Progenitor cell of endocrine pancreas (in vitro differentiated cells): ENCODE measurements at regions not wholly inside any gene's neighbourhood (a gene's known extent, or its start where the extent isn't known, plus 50 kb on each side); places are given as distances from the start of the nearest gene placed in this dataset.

Experiments used
- DNase-seq: peaks from one replicate; pipeline ENCODE4 v3.0.0; 2021; ENCODE audit warnings: low spot score; ENCODE audit not compliant: unreplicated experiment
- H3K27ac Mint-ChIP-seq: 2 replicates; pipeline ENCODE4 v1.8.0; 2021; ENCODE audit warnings: mild to moderate bottlenecking, moderate library complexity, mixed read lengths
- H3K27me3 Mint-ChIP-seq: 2 replicates; pipeline ENCODE4 v1.8.0; 2021; ENCODE audit warnings: mixed read lengths
- H3K36me3 Mint-ChIP-seq: 2 replicates; pipeline ENCODE4 v1.8.0; 2022; ENCODE audit warnings: mixed read lengths; ENCODE audit not compliant: insufficient read depth
- H3K4me1 Mint-ChIP-seq: 2 replicates; pipeline ENCODE4 v1.8.0; 2021; ENCODE audit warnings: low read depth, mixed read lengths
- H3K4me3 Mint-ChIP-seq: 2 replicates; pipeline ENCODE4 v1.8.0; 2021; ENCODE audit warnings: low read depth, mild to moderate bottlenecking, moderate library complexity, mixed read lengths
- H3K9me3 Mint-ChIP-seq: 2 replicates; pipeline ENCODE4 v1.8.0; 2021; ENCODE audit warnings: low read depth, mixed read lengths
- TF ChIP-seq, protein P1 (sequence below): fragments of 200-600 bp; sonication (generic); IDR thresholded peaks from one replicate; pipeline ENCODE4 v1.5.0; 2021; ENCODE audit warnings: antibody characterized with exemption, mild to moderate bottlenecking; ENCODE audit not compliant: unreplicated experiment

DNA sequence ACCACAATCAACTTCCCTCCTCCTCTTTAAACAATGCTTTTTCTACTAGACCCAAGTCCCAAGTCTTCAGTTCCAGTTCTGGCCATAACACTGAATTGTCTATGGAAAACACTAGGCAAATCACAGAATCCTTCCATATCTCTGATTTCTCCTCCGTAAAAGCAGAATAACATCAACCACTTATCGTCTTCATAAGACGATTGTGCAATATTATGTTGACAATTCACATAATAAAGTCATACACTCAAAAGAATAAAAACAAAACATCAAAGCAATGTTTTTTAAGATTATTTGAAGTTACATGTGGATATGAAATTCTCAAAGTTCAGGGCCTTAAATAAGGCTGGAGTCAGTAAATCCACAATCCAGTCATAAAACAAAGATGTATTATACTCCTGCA is 84.4 kb downstream of the MTERF1 start:
- Mint-ChIP-seq H3K4me3 (no peak overlapping the region), H3K9me3 (peaks cover 12% of the 10 kb centered on the region), H3K4me1 (no peaks in the 10 kb centered on the region), H3K27ac (no peak overlapping the region), H3K27me3 (no peaks in the 10 kb centered on the region), H3K36me3 (no peaks in the 10 kb centered on the region)
- TF ChIP-seq, protein P1, sequence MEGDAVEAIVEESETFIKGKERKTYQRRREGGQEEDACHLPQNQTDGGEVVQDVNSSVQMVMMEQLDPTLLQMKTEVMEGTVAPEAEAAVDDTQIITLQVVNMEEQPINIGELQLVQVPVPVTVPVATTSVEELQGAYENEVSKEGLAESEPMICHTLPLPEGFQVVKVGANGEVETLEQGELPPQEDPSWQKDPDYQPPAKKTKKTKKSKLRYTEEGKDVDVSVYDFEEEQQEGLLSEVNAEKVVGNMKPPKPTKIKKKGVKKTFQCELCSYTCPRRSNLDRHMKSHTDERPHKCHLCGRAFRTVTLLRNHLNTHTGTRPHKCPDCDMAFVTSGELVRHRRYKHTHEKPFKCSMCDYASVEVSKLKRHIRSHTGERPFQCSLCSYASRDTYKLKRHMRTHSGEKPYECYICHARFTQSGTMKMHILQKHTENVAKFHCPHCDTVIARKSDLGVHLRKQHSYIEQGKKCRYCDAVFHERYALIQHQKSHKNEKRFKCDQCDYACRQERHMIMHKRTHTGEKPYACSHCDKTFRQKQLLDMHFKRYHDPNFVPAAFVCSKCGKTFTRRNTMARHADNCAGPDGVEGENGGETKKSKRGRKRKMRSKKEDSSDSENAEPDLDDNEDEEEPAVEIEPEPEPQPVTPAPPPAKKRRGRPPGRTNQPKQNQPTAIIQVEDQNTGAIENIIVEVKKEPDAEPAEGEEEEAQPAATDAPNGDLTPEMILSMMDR = no peak
- DNase-seq = no peak

DNA sequence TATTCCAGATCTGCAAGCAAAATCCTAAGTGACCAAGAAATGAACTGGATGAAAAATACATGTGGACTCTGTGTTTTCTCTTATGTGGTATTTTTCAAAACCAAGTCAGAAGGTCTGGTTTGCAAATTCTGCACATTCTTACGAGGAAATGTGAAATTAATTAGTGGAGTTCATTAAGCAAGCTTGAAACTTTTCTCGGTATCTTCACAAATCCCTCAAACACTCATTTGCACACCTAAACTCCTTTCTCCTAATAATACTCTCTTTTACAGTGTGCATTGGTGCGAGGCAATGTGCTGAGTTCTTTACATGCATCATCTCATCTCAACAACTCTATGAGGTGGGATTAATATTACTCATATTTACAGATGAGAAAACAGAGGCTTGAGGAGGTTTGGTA is 82.1 kb downstream of the MTERF1 start:
- Mint-ChIP-seq H3K9me3 (peaks cover 9% of the 10 kb centered on the region), H3K36me3 (no peaks in the 10 kb centered on the region), H3K4me1 (no peaks in the 10 kb centered on the region), H3K27me3 (no peaks in the 10 kb centered on the region), H3K4me3 (no peak overlapping the region), H3K27ac (no peak overlapping the region)
- TF ChIP-seq, protein P1 = no peak
- no peak for DNase-seq

DNA sequence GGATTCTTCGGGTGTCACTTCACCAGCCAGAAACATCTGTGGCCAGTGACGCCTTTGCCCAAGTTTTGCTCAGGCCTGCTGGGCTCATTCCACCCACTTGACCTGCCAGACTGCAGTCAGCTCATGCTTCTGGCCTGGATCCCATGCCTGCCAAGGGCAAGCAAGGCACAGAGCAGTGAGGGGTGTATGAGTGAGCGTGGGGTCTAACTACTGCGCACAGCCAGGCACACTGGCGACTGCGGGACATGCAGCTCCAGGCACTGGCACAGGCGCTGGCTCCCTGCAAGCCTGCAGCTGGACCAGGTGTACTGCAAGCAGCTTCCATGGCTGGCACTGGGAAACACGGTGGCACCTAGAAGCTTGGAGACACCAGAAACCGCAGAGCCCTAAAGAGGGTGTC is 80.1 kb downstream of the MTERF1 start:
- no peak overlapping the region for H3K4me3 Mint-ChIP-seq
- H3K36me3 Mint-ChIP-seq = no peaks in the 10 kb centered on the region
- H3K4me1 Mint-ChIP-seq = no peaks in the 10 kb centered on the region
- no peaks in the 10 kb centered on the region for H3K9me3 Mint-ChIP-seq
- H3K27ac Mint-ChIP-seq = no peak overlapping the region
- DNase-seq = no peak
- no peaks in the 10 kb centered on the region for H3K27me3 Mint-ChIP-seq
- TF ChIP-seq, protein P1 = no peak

DNA sequence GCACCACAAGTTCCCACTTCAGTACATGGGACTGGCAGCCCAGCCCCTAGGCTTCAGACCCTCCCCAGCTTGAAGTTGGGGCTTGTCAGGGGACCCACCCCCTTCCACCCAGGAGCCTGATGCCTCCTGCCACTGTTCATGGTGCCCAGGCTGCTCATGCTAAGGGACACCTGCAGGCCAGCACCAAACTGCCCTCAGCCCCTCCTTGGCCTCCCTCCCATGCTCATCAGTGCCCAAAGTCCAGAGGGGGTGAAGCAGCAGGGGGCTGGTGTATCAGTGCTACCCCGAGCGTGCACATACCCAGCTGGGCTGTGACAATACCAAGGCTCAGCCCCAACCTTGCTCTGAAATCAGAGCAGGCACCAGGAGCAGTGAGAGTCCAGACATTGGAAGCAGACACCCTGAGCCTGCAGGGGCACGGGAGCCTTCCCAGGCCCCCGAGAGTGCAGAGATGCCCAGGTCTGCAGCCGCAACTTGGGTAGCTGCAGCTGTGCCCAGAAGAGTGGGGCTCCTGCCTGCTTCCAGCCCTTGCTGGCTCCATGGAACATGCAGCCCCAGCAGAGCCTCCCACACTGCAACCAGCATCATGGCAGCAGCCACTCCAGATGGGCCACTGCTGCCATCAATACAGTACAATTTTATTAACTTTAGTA is 79.0 kb downstream of the MTERF1 start:
- H3K9me3 Mint-ChIP-seq = no peaks in the 10 kb centered on the region
- H3K27ac Mint-ChIP-seq = no peak overlapping the region
- no peaks in the 10 kb centered on the region for H3K27me3 Mint-ChIP-seq
- TF ChIP-seq, protein P1 = no peak
- no peak overlapping the region for H3K4me3 Mint-ChIP-seq
- H3K36me3 Mint-ChIP-seq = no peaks in the 10 kb centered on the region
- no peak for DNase-seq
- H3K4me1 Mint-ChIP-seq = no peaks in the 10 kb centered on the region

DNA sequence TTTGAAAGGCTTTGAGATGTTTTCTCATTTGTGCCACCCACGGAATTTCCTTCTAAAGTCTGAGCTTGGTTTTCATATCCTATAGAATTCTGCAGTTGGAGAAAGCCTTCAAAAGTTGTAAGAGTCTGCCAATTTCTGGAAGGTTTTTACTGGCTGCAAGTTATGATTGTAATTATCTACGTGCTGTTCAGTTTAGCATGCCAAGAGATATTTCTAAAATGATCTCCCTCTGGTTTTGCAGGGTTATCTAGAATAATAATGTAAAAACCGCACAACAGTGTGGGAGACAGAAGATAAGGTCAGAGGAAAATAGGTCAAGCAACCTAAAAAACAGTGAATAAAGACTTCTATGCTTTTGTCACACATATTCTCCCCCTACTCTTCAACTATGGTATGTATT is 69.3 kb downstream of the MTERF1 start:
- no peak for DNase-seq
- Mint-ChIP-seq H3K4me1 (no peaks in the 10 kb centered on the region), H3K36me3 (no peaks in the 10 kb centered on the region), H3K9me3 (no peaks in the 10 kb centered on the region), H3K27ac (no peak overlapping the region), H3K4me3 (no peak overlapping the region), H3K27me3 (no peaks in the 10 kb centered on the region)
- TF ChIP-seq, protein P1 = no peak
